Transverse colon (tissue), 4 donors: ENCODE measurements at regions not wholly inside any gene's neighbourhood (a gene's known extent, or its start where the extent isn't known, plus 50 kb on each side); places are given as distances from the start of the nearest gene placed in this dataset.

ENCODE experiments used
- EP300 ChIP-seq: sonication (generic); formaldehyde crosslinking; IDR thresholded peaks from one replicate; pipeline ENCODE4 v1.6.1; 2017; ENCODE audit warnings: antibody characterized with exemption, low read depth
- POLR2A ChIP-seq: fragments of 450-650 bp; IDR thresholded peaks from one replicate; pipeline ENCODE4 v1.6.1; 2016; ENCODE audit warnings: antibody characterized with exemption, mild to moderate bottlenecking, moderate library complexity
- POLR2AphosphoS5 ChIP-seq, 3 donors: sonication (generic); formaldehyde crosslinking; IDR thresholded peaks; one replicate each; pipeline ENCODE4 v1.6.1; 2016; ENCODE audit warnings: antibody characterized with exemption in 3 of 3
- TF ChIP-seq, protein P1 (sequence below), 5 experiments: fragments of 200-600 bp in 3 of 5; fragments of 450-650 bp in 2 of 5; sonication (generic) in 3 of 5; IDR thresholded peaks; 1 replicate in 2 of 5; 2 replicates in 3 of 5; pipeline ENCODE4 v1.5.1; 2016 to 2017; ENCODE audit warnings: antibody characterized with exemption in 5 of 5, inconsistent platforms in 3 of 5, mild to moderate bottlenecking in 2 of 5, moderate library complexity in 1 of 5

- TF ChIP-seq EP300 = no peak
- TF ChIP-seq, protein P1, sequence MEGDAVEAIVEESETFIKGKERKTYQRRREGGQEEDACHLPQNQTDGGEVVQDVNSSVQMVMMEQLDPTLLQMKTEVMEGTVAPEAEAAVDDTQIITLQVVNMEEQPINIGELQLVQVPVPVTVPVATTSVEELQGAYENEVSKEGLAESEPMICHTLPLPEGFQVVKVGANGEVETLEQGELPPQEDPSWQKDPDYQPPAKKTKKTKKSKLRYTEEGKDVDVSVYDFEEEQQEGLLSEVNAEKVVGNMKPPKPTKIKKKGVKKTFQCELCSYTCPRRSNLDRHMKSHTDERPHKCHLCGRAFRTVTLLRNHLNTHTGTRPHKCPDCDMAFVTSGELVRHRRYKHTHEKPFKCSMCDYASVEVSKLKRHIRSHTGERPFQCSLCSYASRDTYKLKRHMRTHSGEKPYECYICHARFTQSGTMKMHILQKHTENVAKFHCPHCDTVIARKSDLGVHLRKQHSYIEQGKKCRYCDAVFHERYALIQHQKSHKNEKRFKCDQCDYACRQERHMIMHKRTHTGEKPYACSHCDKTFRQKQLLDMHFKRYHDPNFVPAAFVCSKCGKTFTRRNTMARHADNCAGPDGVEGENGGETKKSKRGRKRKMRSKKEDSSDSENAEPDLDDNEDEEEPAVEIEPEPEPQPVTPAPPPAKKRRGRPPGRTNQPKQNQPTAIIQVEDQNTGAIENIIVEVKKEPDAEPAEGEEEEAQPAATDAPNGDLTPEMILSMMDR (IDR thresholded peaks at IDR 0.05) = no peak
- TF ChIP-seq POLR2A = no peak
- TF ChIP-seq POLR2AphosphoS5 (IDR thresholded peaks at IDR 0.05) = no peak
These were observed 219.0 kb downstream of the UTP18 start for GRCh38 chr17:51479303-51479702.
